IMR-90 (cell line): ENCODE measurements at regions not wholly inside any gene's neighbourhood (a gene's known extent, or its start where the extent isn't known, plus 50 kb on each side); places are given as distances from the start of the nearest gene placed in this dataset.

ENCODE experiments used
- ATAC-seq: fragments of 200-7000 bp; cut with Tn5 transposase; 2 replicates; pipeline ENCODE4 v1.9.1; 2020; ENCODE audit warnings: low read depth, mild to moderate bottlenecking, moderate library complexity
- BruUV-seq: library from RNA; stranded (reverse); fragments of 400-500 nt; replicated peaks from 2 replicates; lab custom pipeline; 2021; lab: Mats Ljungman, UMichigan
- CTCF ChIA-PET: fragments of 300-600 bp; formaldehyde crosslinking; extraction: SDS; loops from one replicate; lab custom pipeline; 2021; ENCODE audit warnings: antibody characterized with exemption; lab: Yijun Ruan, JAX
- POLR2A ChIA-PET: fragments of 300-600 bp; sonication (Branson Sonifier 250); formaldehyde crosslinking; loops from one replicate; lab custom pipeline; 2022; ENCODE audit warnings: antibody characterized with exemption; ENCODE audit not compliant: unreplicated experiment; lab: Charles Lee
- DNase-seq: peaks from one replicate; pipeline ENCODE4 v3.0.0; 2013
- H2AFZ ChIP-seq: replicated peaks from 2 replicates; pipeline ENCODE3; 2013; ENCODE audit warnings: low read length, mild to moderate bottlenecking; ENCODE audit not compliant: poor library complexity
- H2AK5ac ChIP-seq: 2 replicates; pipeline ENCODE4 v1.6.1; 2013; ENCODE audit warnings: low read depth, low read length, inconsistent platforms
- H2AK9ac ChIP-seq: replicated peaks from 2 replicates; pipeline ENCODE3; 2013; ENCODE audit warnings: mild to moderate bottlenecking, low read depth, low read length, moderate library complexity; ENCODE audit not compliant: poor library complexity
- H2BK120ac ChIP-seq: 2 replicates; pipeline ENCODE4 v1.6.1; 2013; ENCODE audit warnings: low read depth, low read length, inconsistent platforms
- H2BK15ac ChIP-seq: 3 replicates; pipeline ENCODE4 v1.6.1; 2013; ENCODE audit warnings: low read depth, low read length, inconsistent platforms
- H2BK20ac ChIP-seq: 2 replicates; pipeline ENCODE4 v1.6.1; 2013; ENCODE audit warnings: low read depth, mild to moderate bottlenecking, inconsistent platforms, low read length, moderate library complexity
- H2BK5ac ChIP-seq: 2 replicates; pipeline ENCODE4 v1.6.1; 2013; ENCODE audit warnings: mild to moderate bottlenecking, low read depth, low read length, inconsistent platforms; ENCODE audit not compliant: poor library complexity, severe bottlenecking
- H3K14ac ChIP-seq: replicated peaks from 2 replicates; pipeline ENCODE4 v1.6.1; 2013; ENCODE audit warnings: low read depth, low read length, inconsistent platforms
- H3K18ac ChIP-seq: 2 replicates; pipeline ENCODE4 v1.6.1; 2013; ENCODE audit warnings: low read depth, low read length, control low read depth
- H3K23ac ChIP-seq: 2 replicates; pipeline ENCODE4 v1.6.1; 2013; ENCODE audit warnings: low read depth, low read length, inconsistent platforms
- H3K27ac ChIP-seq: 2 replicates; pipeline ENCODE4 v1.5.1; 2013; ENCODE audit warnings: mild to moderate bottlenecking, control low read depth, low read length; ENCODE audit not compliant: insufficient read depth
- H3K27me3 ChIP-seq: 2 replicates; pipeline ENCODE4 v1.6.1; 2013; ENCODE audit warnings: low read length; ENCODE audit not compliant: control insufficient read depth, insufficient read depth
- H3K36me3 ChIP-seq: 2 replicates; pipeline ENCODE4 v1.6.1; 2013; ENCODE audit warnings: low read length, mixed read lengths; ENCODE audit not compliant: control insufficient read depth, insufficient read depth
- H3K4ac ChIP-seq: 2 replicates; pipeline ENCODE4 v1.6.1; 2013; ENCODE audit warnings: low read depth, low read length, inconsistent platforms
- H3K4me1 ChIP-seq: 2 replicates; pipeline ENCODE4 v1.6.1; 2013; ENCODE audit warnings: low read length, mixed read lengths; ENCODE audit not compliant: control insufficient read depth, insufficient read depth
- H3K4me2 ChIP-seq: 2 replicates; pipeline ENCODE4 v1.6.1; 2013; ENCODE audit warnings: low read depth, mild to moderate bottlenecking, control low read depth, low read length, moderate library complexity
- H3K4me3 ChIP-seq: 2 replicates; pipeline ENCODE4 v1.5.1; 2013; ENCODE audit warnings: low read depth, mild to moderate bottlenecking, control low read depth, low read length, moderate library complexity; ENCODE audit not compliant: insufficient read depth
- H3K56ac ChIP-seq: 2 replicates; pipeline ENCODE4 v1.6.1; 2013; ENCODE audit warnings: low read length, inconsistent platforms; ENCODE audit not compliant: insufficient read depth; ENCODE audit errors: extremely low read depth
- H3K79me1 ChIP-seq, 2 experiments: 2 replicates each; pipeline ENCODE4 v1.6.1; 2013; ENCODE audit warnings: low read length in 2 of 2, inconsistent platforms in 1 of 2, low read depth in 1 of 2
- H3K9ac ChIP-seq: 2 replicates; pipeline ENCODE4 v1.6.1; 2013; ENCODE audit warnings: low read depth, low read length, control low read depth
- H3K9me1 ChIP-seq: 2 replicates; pipeline ENCODE4 v1.6.1; 2013; ENCODE audit warnings: low read length, inconsistent platforms; ENCODE audit not compliant: insufficient read depth
- H3K9me3 ChIP-seq: 2 replicates; pipeline ENCODE4 v1.6.1; 2013; ENCODE audit warnings: low read length; ENCODE audit not compliant: control insufficient read depth, insufficient read depth
- H4K20me1 ChIP-seq: 2 replicates; pipeline ENCODE4 v1.6.1; 2013; ENCODE audit warnings: low read length, inconsistent platforms; ENCODE audit not compliant: insufficient read depth
- H4K5ac ChIP-seq: 2 replicates; pipeline ENCODE4 v1.6.1; 2013; ENCODE audit warnings: mild to moderate bottlenecking, low read depth, low read length, control low read depth
- H4K8ac ChIP-seq, 2 experiments: 2 replicates each; pipeline ENCODE4 v1.6.1; 2013; ENCODE audit warnings: low read depth in 2 of 2, low read length in 2 of 2, control low read depth in 1 of 2, inconsistent platforms in 1 of 2
- H4K91ac ChIP-seq: 2 replicates; pipeline ENCODE4 v1.6.1; 2013; ENCODE audit warnings: low read depth, low read length, inconsistent platforms; ENCODE audit not compliant: insufficient read depth
- BHLHE40 ChIP-seq: fragments of 150-350 bp; IDR thresholded peaks from 2 replicates; pipeline ENCODE4 v1.6.1; 2016; ENCODE audit warnings: mild to moderate bottlenecking, low read depth, low read length
- CEBPB ChIP-seq: IDR thresholded peaks from 2 replicates; pipeline ENCODE4 v1.6.1; 2012; ENCODE audit warnings: low read depth, low read length, improper control_type of control experiment
- CHD1 ChIP-seq: IDR thresholded peaks from 2 replicates; pipeline ENCODE4 v1.6.1; 2012; ENCODE audit warnings: low read depth, low read length, improper control_type of control experiment
- FOS ChIP-seq: fragments of 150-350 bp; IDR thresholded peaks from 2 replicates; pipeline ENCODE4 v1.6.1; 2016; ENCODE audit warnings: low read depth, low read length
- MAFK ChIP-seq: IDR thresholded peaks from 2 replicates; pipeline ENCODE4 v1.6.1; 2012; ENCODE audit warnings: low read depth, low read length, improper control_type of control experiment
- MAZ ChIP-seq: IDR thresholded peaks from 2 replicates; pipeline ENCODE4 v1.6.1; 2012; ENCODE audit warnings: low read depth, mild to moderate bottlenecking, low read length, improper control_type of control experiment, moderate library complexity, borderline replicate concordance
- MXI1 ChIP-seq: IDR thresholded peaks from 2 replicates; pipeline ENCODE4 v1.6.1; 2012; ENCODE audit warnings: low read depth, mild to moderate bottlenecking, low read length, moderate library complexity, borderline replicate concordance
- NFE2L2 ChIP-seq: fragments of 150-350 bp; IDR thresholded peaks from 2 replicates; pipeline ENCODE4 v1.6.1; 2016; ENCODE audit warnings: low read depth, mild to moderate bottlenecking, low read length
- POLR2A ChIP-seq: IDR thresholded peaks from 2 replicates; pipeline ENCODE4 v1.6.1; 2012; ENCODE audit warnings: mild to moderate bottlenecking, low read depth, low read length
- RAD21 ChIP-seq: IDR thresholded peaks from 2 replicates; pipeline ENCODE4 v1.6.1; 2012; ENCODE audit warnings: low read length, improper control_type of control experiment
- RCOR1 ChIP-seq: IDR thresholded peaks from 2 replicates; pipeline ENCODE4 v1.6.1; 2012; ENCODE audit warnings: mild to moderate bottlenecking, low read length, improper control_type of control experiment; ENCODE audit not compliant: insufficient replicate concordance
- RFX5 ChIP-seq: IDR thresholded peaks from 2 replicates; pipeline ENCODE4 v1.8.0; 2012; ENCODE audit warnings: low read depth, mild to moderate bottlenecking, low read length, moderate library complexity
- SMC3 ChIP-seq: fragments of 150-350 bp; IDR thresholded peaks from 2 replicates; pipeline ENCODE4 v1.6.1; 2016; ENCODE audit warnings: low read depth, mild to moderate bottlenecking, antibody characterized with exemption, low read length, moderate library complexity
- WGBS, 2 experiments: methylation state at CpG; one replicate each; pipeline versions ENCODE4 v1.1.5 to v1.1.7; 2013; ENCODE audit warnings: missing lambda C conversion rate in 2 of 2; ENCODE audit not compliant: insufficient read length in 1 of 2; ENCODE audit errors: extremely low coverage in 2 of 2; 5-methylcytosine and 5-hydroxymethylcytosine counted together
- dilution Hi-C: fragments of 300-500 bp; cut with HindIII; formaldehyde crosslinking; loops from one replicate; pipeline ENCODE4 v1.14.3; 2018; ENCODE audit warnings: low sequenced_read_pairs; ENCODE audit not compliant: unreplicated experiment
- in situ Hi-C: fragments of 300-500 bp; cut with MboI; formaldehyde crosslinking; loops from 3 replicates; pipeline ENCODE4 v1.14.3; 2019; ENCODE audit warnings: low sequenced_read_pairs, inconsistent platforms, mixed read lengths
- intact Hi-C: fragments of 100-400 bp; cut with micrococcal nuclease; formaldehyde crosslinking; loops from 2 replicates; pipeline ENCODE4 v1.10.0; 2022
- TF ChIP-seq, protein P1 (sequence below): conservative IDR thresholded peaks from 2 replicates; pipeline ENCODE4 v1.5.1; 2012; ENCODE audit warnings: mild to moderate bottlenecking, low read depth, low read length, improper control_type of control experiment
- TF ChIP-seq, protein P2 (sequence below): fragments of 150-350 bp; IDR thresholded peaks from 2 replicates; pipeline ENCODE4 v1.6.1; 2016; ENCODE audit warnings: low read depth, mild to moderate bottlenecking, low read length, moderate library complexity, borderline replicate concordance
- TF ChIP-seq, protein P3 (sequence below): fragments of 150-350 bp; IDR thresholded peaks from 2 replicates; pipeline ENCODE4 v1.6.1; 2017; ENCODE audit warnings: mild to moderate bottlenecking, antibody characterized with exemption, low read length, low read depth

GRCh38 chr6:48845219-48845618 is 617.8 kb downstream of the MMUT start:
- H3K4ac ChIP-seq, result no peak overlapping the region
- H3K9me1 ChIP-seq, result no peaks in the 10 kb centered on the region
- no peak overlapping the region for H3K56ac ChIP-seq
- H3K79me1 ChIP-seq, result no peaks in the 10 kb centered on the region
- no peak overlapping the region for H2BK15ac ChIP-seq
- H2BK20ac ChIP-seq, result no peak overlapping the region
- H3K36me3 ChIP-seq, result no peaks in the 10 kb centered on the region
- ATAC-seq (no peak), DNase-seq (no peak)
- peaks cover 5% of the 10 kb centered on the region for H3K9me3 ChIP-seq
- no peak overlapping the region for H4K5ac ChIP-seq
- intact Hi-C loops (no loop called here), dilution Hi-C loops (no loop called here), in situ Hi-C loops (no loop called here)
- no peak overlapping the region for H4K91ac ChIP-seq
- no CpG with 5 or more reads among the region's 3 CpGs for WGBS, 2 experiments
- H3K4me1 ChIP-seq, result no peaks in the 10 kb centered on the region
- no peak overlapping the region for H3K23ac ChIP-seq
- H2BK120ac ChIP-seq, result no peak overlapping the region
- no peak overlapping the region for H3K14ac ChIP-seq
- no peak for TF ChIP-seq NFE2L2
- no peak for TF ChIP-seq RCOR1
- no peak for TF ChIP-seq RFX5
- no peak for TF ChIP-seq SMC3
- TF ChIP-seq POLR2A, result no peak
- TF ChIP-seq CEBPB, result no peak
- no peak for TF ChIP-seq CHD1
- TF ChIP-seq FOS, result no peak
- no peak for TF ChIP-seq MXI1
- TF ChIP-seq BHLHE40, result no peak
- no peak for TF ChIP-seq MAFK
- TF ChIP-seq, protein P1, sequence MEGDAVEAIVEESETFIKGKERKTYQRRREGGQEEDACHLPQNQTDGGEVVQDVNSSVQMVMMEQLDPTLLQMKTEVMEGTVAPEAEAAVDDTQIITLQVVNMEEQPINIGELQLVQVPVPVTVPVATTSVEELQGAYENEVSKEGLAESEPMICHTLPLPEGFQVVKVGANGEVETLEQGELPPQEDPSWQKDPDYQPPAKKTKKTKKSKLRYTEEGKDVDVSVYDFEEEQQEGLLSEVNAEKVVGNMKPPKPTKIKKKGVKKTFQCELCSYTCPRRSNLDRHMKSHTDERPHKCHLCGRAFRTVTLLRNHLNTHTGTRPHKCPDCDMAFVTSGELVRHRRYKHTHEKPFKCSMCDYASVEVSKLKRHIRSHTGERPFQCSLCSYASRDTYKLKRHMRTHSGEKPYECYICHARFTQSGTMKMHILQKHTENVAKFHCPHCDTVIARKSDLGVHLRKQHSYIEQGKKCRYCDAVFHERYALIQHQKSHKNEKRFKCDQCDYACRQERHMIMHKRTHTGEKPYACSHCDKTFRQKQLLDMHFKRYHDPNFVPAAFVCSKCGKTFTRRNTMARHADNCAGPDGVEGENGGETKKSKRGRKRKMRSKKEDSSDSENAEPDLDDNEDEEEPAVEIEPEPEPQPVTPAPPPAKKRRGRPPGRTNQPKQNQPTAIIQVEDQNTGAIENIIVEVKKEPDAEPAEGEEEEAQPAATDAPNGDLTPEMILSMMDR, result no peak
- no peak for TF ChIP-seq MAZ
- TF ChIP-seq, protein P2, sequence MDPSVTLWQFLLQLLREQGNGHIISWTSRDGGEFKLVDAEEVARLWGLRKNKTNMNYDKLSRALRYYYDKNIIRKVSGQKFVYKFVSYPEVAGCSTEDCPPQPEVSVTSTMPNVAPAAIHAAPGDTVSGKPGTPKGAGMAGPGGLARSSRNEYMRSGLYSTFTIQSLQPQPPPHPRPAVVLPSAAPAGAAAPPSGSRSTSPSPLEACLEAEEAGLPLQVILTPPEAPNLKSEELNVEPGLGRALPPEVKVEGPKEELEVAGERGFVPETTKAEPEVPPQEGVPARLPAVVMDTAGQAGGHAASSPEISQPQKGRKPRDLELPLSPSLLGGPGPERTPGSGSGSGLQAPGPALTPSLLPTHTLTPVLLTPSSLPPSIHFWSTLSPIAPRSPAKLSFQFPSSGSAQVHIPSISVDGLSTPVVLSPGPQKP, result no peak
- no peak for TF ChIP-seq RAD21
- TF ChIP-seq, protein P3, sequence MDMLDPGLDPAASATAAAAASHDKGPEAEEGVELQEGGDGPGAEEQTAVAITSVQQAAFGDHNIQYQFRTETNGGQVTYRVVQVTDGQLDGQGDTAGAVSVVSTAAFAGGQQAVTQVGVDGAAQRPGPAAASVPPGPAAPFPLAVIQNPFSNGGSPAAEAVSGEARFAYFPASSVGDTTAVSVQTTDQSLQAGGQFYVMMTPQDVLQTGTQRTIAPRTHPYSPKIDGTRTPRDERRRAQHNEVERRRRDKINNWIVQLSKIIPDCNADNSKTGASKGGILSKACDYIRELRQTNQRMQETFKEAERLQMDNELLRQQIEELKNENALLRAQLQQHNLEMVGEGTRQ, result no peak
- no peaks in the 10 kb centered on the region for H4K20me1 ChIP-seq
- H3K9ac ChIP-seq, result no peak overlapping the region
- ChIA-PET POLR2A (no interaction called here), CTCF (no interaction called here)
- no peak overlapping the region for H3K18ac ChIP-seq
- no peak overlapping the region for H3K4me2 ChIP-seq
- H2AK9ac ChIP-seq, result no peak overlapping the region
- no peak overlapping the region for H3K4me3 ChIP-seq
- no peak overlapping the region for H4K8ac ChIP-seq
- no TSS peak for BruUV-seq
- no peaks in the 10 kb centered on the region for H3K27me3 ChIP-seq
- H2AK5ac ChIP-seq, result no peak overlapping the region
- H2BK5ac ChIP-seq, result no peak overlapping the region
- no peak overlapping the region for H3K27ac ChIP-seq
- H2AFZ ChIP-seq, result no peak overlapping the region
